ENCODE measurements at regions not wholly inside any gene's neighbourhood (a gene's known extent, or its start where the extent isn't known, plus 50 kb on each side); places are given as distances from the start of the nearest gene placed in this dataset.

DNA sequence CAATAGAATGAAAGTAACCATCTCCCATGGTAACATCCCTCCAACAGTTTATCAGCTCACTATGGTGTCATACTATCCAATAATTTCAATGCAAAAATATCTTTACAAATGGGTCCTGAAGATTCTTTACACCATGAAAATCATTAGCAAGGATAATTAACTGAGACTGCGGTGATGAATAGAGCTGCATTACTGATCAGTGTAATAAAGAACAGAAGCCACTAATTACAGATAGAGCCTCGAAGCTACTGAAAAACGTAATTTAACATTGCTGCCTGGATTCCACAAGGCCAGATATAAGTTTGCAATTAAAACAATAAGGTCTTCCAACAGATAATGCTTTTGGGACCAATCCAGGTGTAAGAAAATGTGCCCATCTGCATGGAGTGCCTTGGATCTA lies 1245.8 kb upstream of the SLC39A10 start:
- Histone ChIP-seq H3K9ac (replicated peaks in 1 of 4; ENCODE audit: extremely low read depth in 1 of 4, low read depth in 3 of 4, low read length in 3 of 4) (no peak overlapping the region), H2AFZ (ENCODE audit: low read length) (peak overlapping the region; percentile 62; the same call in 1 of the 2 replicates), H2BK12ac (ENCODE audit: low read depth, low read length) (no peak overlapping the region), H2BK5ac (ENCODE audit: low read depth, low read length) (no peak overlapping the region), H3K18ac (ENCODE audit: extremely low read depth, low read length) (no peak overlapping the region), H3K27me3 (replicated peaks in 1 of 4; ENCODE audit: control insufficient read depth in 3 of 4, extremely low read depth in 1 of 4, insufficient read depth in 3 of 4, low read length in 3 of 4) (no peaks in the 10 kb centered on the region), H4K91ac (replicated peaks; ENCODE audit: insufficient read length, low read length) (no peak overlapping the region), H2BK120ac (replicated peaks; ENCODE audit: low read depth, low read length) (no peak overlapping the region), H2AK5ac (ENCODE audit: low read depth, low read length) (no peak overlapping the region), H4K5ac (ENCODE audit: insufficient read length, low read depth, low read length) (no peak overlapping the region), H2BK15ac (ENCODE audit: low read length) (no peak overlapping the region), H3K27ac (ENCODE audit: low read depth, low read length) (no peak overlapping the region), H3K36me3 (ENCODE audit: control insufficient read depth in 2 of 4, insufficient read depth in 4 of 4, low read length in 3 of 4) (no peaks in the 10 kb centered on the region), H2BK20ac (ENCODE audit: low read length) (no peak overlapping the region), H3K23me2 (ENCODE audit: low read depth, low read length) (no peaks in the 10 kb centered on the region), H3K23ac (ENCODE audit: insufficient read length) (no peak overlapping the region), H3K4me2 (ENCODE audit: insufficient read depth in 1 of 2, low read depth in 2 of 2, low read length in 2 of 2) (no peak overlapping the region), H3K4me3 (ENCODE audit: extremely low read depth in 1 of 4, insufficient read depth in 2 of 4, low read depth in 3 of 4, low read length in 4 of 4) (no peak overlapping the region), H4K20me1 (replicated peaks in 1 of 2; ENCODE audit: control insufficient read depth in 1 of 2, insufficient read depth in 2 of 2, low read length in 2 of 2) (no peaks in the 10 kb centered on the region), H3K79me2 (ENCODE audit: control insufficient read depth in 1 of 2, insufficient read depth in 2 of 2, low read length in 2 of 2) (no peaks in the 10 kb centered on the region), H3K4ac (replicated peaks; ENCODE audit: insufficient read length, low read depth, low read length) (no peak overlapping the region), H3K9me3 (ENCODE audit: insufficient read depth in 2 of 2, low read depth in 1 of 2, low read length in 1 of 2) (no peaks in the 10 kb centered on the region), H3K14ac (ENCODE audit: insufficient read length) (no peak overlapping the region), H4K8ac (ENCODE audit: extremely low read depth, insufficient read depth, low read length) (no peak overlapping the region), H3K56ac (replicated peaks; ENCODE audit: insufficient read length, low read depth, low read length) (no peak overlapping the region), H3K79me1 (ENCODE audit: low read depth, low read length) (no peaks in the 10 kb centered on the region), H3K4me1 (replicated peaks in 1 of 4; ENCODE audit: control insufficient read depth in 3 of 4, insufficient read depth in 4 of 4, low read length in 3 of 4) (no peaks in the 10 kb centered on the region)
- DNase-seq (ENCODE audit: low read depth in 1 of 2, low spot score in 2 of 2): no peak
- WGBS, 2 experiments (ENCODE audit: extremely low coverage in 1 of 2, insufficient coverage in 1 of 2, insufficient read length in 1 of 2, insufficient replicate concordance in 2 of 2, low coverage in 1 of 2, low lambda C conversion rate in 2 of 2, missing lambda C conversion rate in 1 of 2): 93% methylated on average over 3 of the region's 3 CpGs; no CpG with 5 or more reads in 1 of the 2 experiments
- ChIA-PET POLR2A (ENCODE audit: partially characterized antibody) (no interaction called here), CTCF (ENCODE audit: partially characterized antibody) (no interaction called here)
- FAIRE-seq: no peak
- TF ChIP-seq PHF8 (conservative IDR thresholded peaks at IDR 0.05; ENCODE audit: low read depth, low read length): no peak
- TF ChIP-seq SIN3A (conservative IDR thresholded peaks at IDR 0.05 in 1 of 2, IDR thresholded peaks at IDR 0.05 in 1 of 2; ENCODE audit: low read depth in 1 of 2, low read length in 2 of 2): no peak
- TF ChIP-seq TEAD4 (IDR thresholded peaks at IDR 0.05; ENCODE audit: low read depth, low read length): no peak
- no peak for TF ChIP-seq TAF7 (optimal IDR thresholded peaks at IDR 0.05; ENCODE audit: borderline replicate concordance, low read depth, low read length)
- no peak for TF ChIP-seq POLR2A (IDR thresholded peaks at IDR 0.05; ENCODE audit: control extremely low read depth in 1 of 2, low read depth in 2 of 2, low read length in 2 of 2)
- no peak for TF ChIP-seq SUZ12 (IDR thresholded peaks at IDR 0.05; ENCODE audit: low read length)
- no peak for TF ChIP-seq EGR1 (IDR thresholded peaks at IDR 0.05; ENCODE audit: borderline replicate concordance, low read depth, low read length)
- TF ChIP-seq, protein P1, sequence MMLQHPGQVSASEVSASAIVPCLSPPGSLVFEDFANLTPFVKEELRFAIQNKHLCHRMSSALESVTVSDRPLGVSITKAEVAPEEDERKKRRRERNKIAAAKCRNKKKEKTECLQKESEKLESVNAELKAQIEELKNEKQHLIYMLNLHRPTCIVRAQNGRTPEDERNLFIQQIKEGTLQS (IDR thresholded peaks at IDR 0.05; ENCODE audit: insufficient read depth, low read depth, low read length): no peak
- TF ChIP-seq, protein P2, sequence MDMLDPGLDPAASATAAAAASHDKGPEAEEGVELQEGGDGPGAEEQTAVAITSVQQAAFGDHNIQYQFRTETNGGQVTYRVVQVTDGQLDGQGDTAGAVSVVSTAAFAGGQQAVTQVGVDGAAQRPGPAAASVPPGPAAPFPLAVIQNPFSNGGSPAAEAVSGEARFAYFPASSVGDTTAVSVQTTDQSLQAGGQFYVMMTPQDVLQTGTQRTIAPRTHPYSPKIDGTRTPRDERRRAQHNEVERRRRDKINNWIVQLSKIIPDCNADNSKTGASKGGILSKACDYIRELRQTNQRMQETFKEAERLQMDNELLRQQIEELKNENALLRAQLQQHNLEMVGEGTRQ (IDR thresholded peaks at IDR 0.05; ENCODE audit: low read length): no peak
- TF ChIP-seq HDAC2 (IDR thresholded peaks at IDR 0.05; ENCODE audit: borderline replicate concordance in 1 of 2, low read depth in 2 of 2, low read length in 2 of 2): no peak
- no peak for TF ChIP-seq JUND (IDR thresholded peaks at IDR 0.05; ENCODE audit: low read length)
- TF ChIP-seq GTF2F1 (IDR thresholded peaks at IDR 0.05; ENCODE audit: borderline replicate concordance, low read depth, low read length): no peak
- TF ChIP-seq CBX8 (IDR thresholded peaks at IDR 0.05; ENCODE audit: borderline replicate concordance, low read depth, low read length): no peak
